HUES6 (cell line): ENCODE measurements at regions not wholly inside any gene's neighbourhood (a gene's known extent, or its start where the extent isn't known, plus 50 kb on each side); places are given as distances from the start of the nearest gene placed in this dataset.
"Not testable (repeated sequence)": the region's sequence is repeated elsewhere in the genome, so short reads cannot be mapped to it uniquely, and the experiment has no call there.

Source experiments
- H3K27ac ChIP-seq: 2 replicates; pipeline ENCODE4 v1.7.0; 2013; ENCODE audit warnings: low read depth, mild to moderate bottlenecking, low read length, inconsistent platforms
- H3K27me3 ChIP-seq: 2 replicates; pipeline ENCODE4 v1.6.1; 2013; ENCODE audit warnings: low read length; ENCODE audit not compliant: control insufficient read depth, insufficient read depth
- H3K36me3 ChIP-seq: 2 replicates; pipeline ENCODE4 v1.6.1; 2013; ENCODE audit warnings: low read length; ENCODE audit not compliant: control insufficient read depth, insufficient read depth
- H3K4me1 ChIP-seq: 2 replicates; pipeline ENCODE4 v1.6.1; 2013; ENCODE audit warnings: low read length; ENCODE audit not compliant: control insufficient read depth, insufficient read depth
- H3K4me3 ChIP-seq: 2 replicates; pipeline ENCODE4 v1.5.1; 2013; ENCODE audit warnings: low read depth, low read length
- H3K9ac ChIP-seq: one replicate; pipeline ENCODE4 v1.6.1; 2013; ENCODE audit warnings: mild to moderate bottlenecking, low read length
- H3K9me3 ChIP-seq: 2 replicates; pipeline ENCODE4 v1.6.1; 2013; ENCODE audit warnings: low read depth, low read length; ENCODE audit not compliant: control insufficient read depth, insufficient read depth

GRCh38 chr12:43221216-43221615 lies 330.8 kb downstream of the ADAMTS20 start:
- no peak overlapping the region for H3K9ac ChIP-seq
- peaks cover 6% of the 10 kb centered on the region; the same call in 1 of the 2 replicates for H3K9me3 ChIP-seq

GRCh38 chr12:43216490-43216889 lies 335.5 kb downstream of the ADAMTS20 start:
- H3K27ac ChIP-seq = no peak overlapping the region
- H3K9ac ChIP-seq = no peak overlapping the region
- no peaks in the 10 kb centered on the region for H3K4me1 ChIP-seq
- no peaks in the 10 kb centered on the region for H3K9me3 ChIP-seq
- no peak overlapping the region for H3K4me3 ChIP-seq
- no peaks in the 10 kb centered on the region for H3K36me3 ChIP-seq
- no peaks in the 10 kb centered on the region for H3K27me3 ChIP-seq

More at GRCh38 chr12:43221216-43221615, 330.8 kb downstream of the ADAMTS20 start:
- Histone ChIP-seq H3K36me3 (no peaks in the 10 kb centered on the region), H3K4me1 (no peaks in the 10 kb centered on the region), H3K27ac (no peak overlapping the region), H3K27me3 (no peaks in the 10 kb centered on the region), H3K4me3 (no peak overlapping the region)

GRCh38 chr12:43214166-43214565 lies 337.8 kb downstream of the ADAMTS20 start:
- Histone ChIP-seq H3K9me3 (no peaks in the 10 kb centered on the region), H3K9ac (no peak overlapping the region), H3K36me3 (no peaks in the 10 kb centered on the region), H3K27me3 (no peaks in the 10 kb centered on the region), H3K27ac (no peak overlapping the region), H3K4me3 (no peak overlapping the region), H3K4me1 (no peaks in the 10 kb centered on the region)

- H3K27ac ChIP-seq = no peak overlapping the region
- no peak overlapping the region for H3K9ac ChIP-seq
- no peaks in the 10 kb centered on the region for H3K4me1 ChIP-seq
- H3K4me3 ChIP-seq = no peak overlapping the region
- no peaks in the 10 kb centered on the region for H3K27me3 ChIP-seq
- no peaks in the 10 kb centered on the region for H3K9me3 ChIP-seq
- H3K36me3 ChIP-seq = no peaks in the 10 kb centered on the region
Observed at GRCh38 chr12:43213608-43214007, 338.4 kb downstream of the ADAMTS20 start.

GRCh38 chr12:43210485-43211192 lies 341.4 kb downstream of the ADAMTS20 start:
- no peak overlapping the region for H3K27ac ChIP-seq
- no peak overlapping the region for H3K4me3 ChIP-seq

GRCh38 chr12:43208627-43209026 lies 343.4 kb downstream of the ADAMTS20 start:
- Histone ChIP-seq H3K27me3 (no peaks in the 10 kb centered on the region), H3K27ac (no peak overlapping the region), H3K4me1 (no peaks in the 10 kb centered on the region), H3K9me3 (no peaks in the 10 kb centered on the region), H3K4me3 (no peak overlapping the region), H3K9ac (no peak overlapping the region), H3K36me3 (no peaks in the 10 kb centered on the region)

More at GRCh38 chr12:43210485-43211192, 341.4 kb downstream of the ADAMTS20 start:
- Histone ChIP-seq H3K27me3 (no peaks in the 10 kb centered on the region), H3K4me1 (no peaks in the 10 kb centered on the region), H3K36me3 (no peaks in the 10 kb centered on the region), H3K9ac (no peak overlapping the region), H3K9me3 (no peaks in the 10 kb centered on the region)

DNA sequence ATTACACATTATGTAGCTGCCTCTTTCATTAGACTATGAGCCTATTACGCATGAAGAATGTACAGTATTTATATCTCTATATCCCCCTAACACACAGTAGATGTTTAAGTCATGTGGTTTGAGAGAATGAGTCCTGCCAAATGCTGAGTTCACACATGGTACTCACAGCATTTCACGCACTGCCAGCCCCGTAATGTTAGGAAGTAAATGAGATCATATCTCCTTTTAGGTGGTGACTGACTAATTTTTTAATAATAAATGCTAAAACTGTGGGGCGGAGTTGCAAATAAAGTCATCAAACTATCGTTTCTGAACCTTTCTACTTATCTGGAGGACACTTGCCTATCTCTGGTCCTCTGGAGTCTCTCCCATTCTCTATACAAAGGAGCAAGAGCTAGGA lies 343.8 kb downstream of the ADAMTS20 start:
- Histone ChIP-seq H3K9me3 (no peaks in the 10 kb centered on the region), H3K27ac (no peak overlapping the region), H3K9ac (no peak overlapping the region), H3K4me1 (no peaks in the 10 kb centered on the region), H3K27me3 (no peaks in the 10 kb centered on the region), H3K36me3 (no peaks in the 10 kb centered on the region), H3K4me3 (no peak overlapping the region)

GRCh38 chr12:43206396-43206795 lies 345.6 kb downstream of the ADAMTS20 start:
- H3K36me3 ChIP-seq = no peaks in the 10 kb centered on the region
- no peak overlapping the region for H3K4me3 ChIP-seq
- H3K27me3 ChIP-seq = no peaks in the 10 kb centered on the region
- no peak overlapping the region for H3K27ac ChIP-seq
- H3K9ac ChIP-seq = no peak overlapping the region
- H3K4me1 ChIP-seq = no peaks in the 10 kb centered on the region
- no peaks in the 10 kb centered on the region for H3K9me3 ChIP-seq

- Histone ChIP-seq H3K9ac (no peak overlapping the region), H3K36me3 (no peaks in the 10 kb centered on the region), H3K4me1 (no peaks in the 10 kb centered on the region), H3K27ac (no peak overlapping the region), H3K4me3 (no peak overlapping the region), H3K27me3 (no peaks in the 10 kb centered on the region), H3K9me3 (no peaks in the 10 kb centered on the region)
Observed at GRCh38 chr12:43198608-43199007, 353.4 kb downstream of the ADAMTS20 start.

GRCh38 chr12:43196268-43196907 lies 355.6 kb downstream of the ADAMTS20 start:
- no peaks in the 10 kb centered on the region for H3K9me3 ChIP-seq
- H3K4me3 ChIP-seq = no peak overlapping the region
- H3K27ac ChIP-seq = no peak overlapping the region
- no peaks in the 10 kb centered on the region for H3K27me3 ChIP-seq
- no peaks in the 10 kb centered on the region for H3K4me1 ChIP-seq
- H3K36me3 ChIP-seq = no peaks in the 10 kb centered on the region
- H3K9ac ChIP-seq = no peak overlapping the region

DNA sequence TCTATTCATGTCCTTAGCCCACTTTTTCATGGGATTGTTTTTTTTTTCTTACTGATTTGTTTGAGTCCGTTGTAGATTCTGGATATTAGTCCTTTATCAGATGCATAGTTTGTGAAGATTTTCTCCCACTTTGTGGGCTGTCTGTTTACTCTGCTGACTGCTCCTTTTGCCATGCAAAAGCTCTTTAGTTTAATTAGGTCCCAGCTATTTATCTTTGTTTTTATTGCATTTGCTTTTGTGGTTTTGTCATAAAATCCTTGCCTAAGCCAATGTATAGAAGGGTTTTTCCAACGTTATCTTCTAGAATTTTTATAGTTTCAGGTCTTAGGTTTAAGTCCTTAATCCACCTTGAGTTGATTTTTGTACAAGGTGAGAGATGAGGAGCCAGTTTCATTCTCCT lies 358.9 kb downstream of the ADAMTS20 start:
- not testable (repeated sequence) for H3K4me3 ChIP-seq, H3K27ac ChIP-seq, H3K36me3 ChIP-seq, H3K4me1 ChIP-seq, H3K9me3 ChIP-seq, H3K9ac ChIP-seq, H3K27me3 ChIP-seq
